Right ventricle myocardium inferior (tissue), 1 donor: ENCODE measurements at regions not wholly inside any gene's neighbourhood (a gene's known extent, or its start where the extent isn't known, plus 50 kb on each side); places are given as distances from the start of the nearest gene placed in this dataset.
"Not testable (repeated sequence)": the region's sequence is repeated elsewhere in the genome, so short reads cannot be mapped to it uniquely, and the experiment has no call there.

Source experiments
- ATAC-seq: fragments of 200-7000 bp; cut with Tn5 transposase; one replicate; pipeline ENCODE4 v1.9.1; 2020; ENCODE audit warnings: mild to moderate bottlenecking, moderate library complexity
- DNase-seq: peaks from one replicate; pipeline ENCODE4 v3.0.0; 2021; ENCODE audit errors: missing footprints
- intact Hi-C: fragments of 100-400 bp; cut with DNase I; formaldehyde crosslinking; loops from one replicate; pipeline ENCODE4 v1.11.0; 2022
- donor health status: DM: no; HTN: yes; CAD: no; lungs with severe emphysema.

GRCh38 chr6:95837890-95838289, 177.9 kb upstream of the FUT9 start:
- DNase-seq: no peak
- intact Hi-C loops: no loop called here
- ATAC-seq: no peak

GRCh38 chr6:95841560-95841959, 174.2 kb upstream of the FUT9 start:
- DNase-seq (no peak), ATAC-seq (no peak)
- intact Hi-C loops: no loop called here

DNA sequence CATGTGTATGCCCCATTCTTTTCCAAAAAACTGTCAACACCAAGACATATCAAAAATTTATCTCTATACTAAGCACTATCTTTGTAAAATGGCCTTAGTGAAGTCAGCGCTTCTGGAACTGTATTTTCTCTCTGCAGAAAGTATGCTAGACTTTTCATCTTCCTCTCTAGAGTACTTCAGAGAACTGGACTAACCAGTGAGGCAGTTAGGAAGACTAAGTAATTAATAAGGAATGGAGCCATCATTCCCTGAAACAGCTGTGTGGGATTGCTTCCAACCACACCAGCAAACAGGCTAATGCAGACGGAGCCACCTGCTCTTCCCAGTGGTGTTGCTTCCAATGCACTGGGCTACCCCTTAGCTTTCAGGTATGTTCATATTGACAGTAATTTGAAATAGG, 169.1 kb upstream of the FUT9 start:
- intact Hi-C loops: no loop called here
- ATAC-seq (peak; percentile 48), DNase-seq (no peak)

- intact Hi-C loops: no loop called here
- ATAC-seq (peak; percentile 39), DNase-seq (no peak)
Observed at GRCh38 chr6:95847061-95847460, 168.7 kb upstream of the FUT9 start.

GRCh38 chr6:95848717-95849116, 167.1 kb upstream of the FUT9 start:
- intact Hi-C loops: no loop called here
- ATAC-seq: no peak
- peak; percentile 20 for DNase-seq

GRCh38 chr6:95856876-95857364, 158.9 kb upstream of the FUT9 start:
- no peak for ATAC-seq
- intact Hi-C loops: no loop called here
- DNase-seq: no peak

DNA sequence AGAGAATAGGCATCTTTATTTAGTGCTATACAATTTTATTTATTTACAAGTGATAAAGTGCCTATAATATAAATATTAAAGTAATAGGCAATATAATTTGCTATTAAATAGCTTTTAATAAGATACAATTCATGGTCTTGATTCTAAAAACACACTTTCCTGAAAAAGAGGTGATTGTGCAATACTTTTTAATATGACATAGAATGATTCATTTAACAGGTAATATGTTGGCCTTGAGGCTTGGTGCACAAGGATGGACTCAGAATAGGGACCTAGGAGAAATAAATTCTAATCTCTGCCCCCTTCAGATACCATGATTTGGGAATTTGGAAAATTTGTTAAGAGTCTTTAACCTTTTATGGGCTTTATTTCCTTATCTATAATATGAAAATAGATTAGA, 149.9 kb upstream of the FUT9 start:
- intact Hi-C loops: no loop called here

GRCh38 chr6:95866732-95867131, 149.0 kb upstream of the FUT9 start:
- ATAC-seq (no peak), DNase-seq (no peak)
- intact Hi-C loops: no loop called here

More for the DNA sequence above, 149.9 kb upstream of the FUT9 start:
- no peak for DNase-seq
- no peak for ATAC-seq

DNA sequence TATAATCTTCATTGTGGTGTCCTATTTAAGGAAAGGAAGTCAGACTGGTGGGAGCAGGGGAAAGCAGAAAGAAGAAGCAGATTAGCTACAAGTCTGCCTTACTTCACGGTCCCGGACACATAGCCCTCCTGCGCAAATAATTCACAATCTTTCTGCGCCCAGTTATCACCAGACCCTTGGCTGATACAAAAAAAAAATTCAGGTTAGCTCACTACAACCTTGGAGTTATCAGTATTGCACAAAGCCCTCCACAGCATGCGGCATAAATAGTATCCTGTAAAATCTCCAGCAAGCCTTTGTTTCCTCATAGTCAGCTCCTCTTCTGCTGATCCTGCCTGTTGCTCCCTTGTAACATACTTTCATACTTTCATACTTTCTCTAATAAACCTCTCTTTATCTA, 148.6 kb upstream of the FUT9 start:
- intact Hi-C loops: no loop called here
- ATAC-seq (no peak), DNase-seq (no peak)

DNA sequence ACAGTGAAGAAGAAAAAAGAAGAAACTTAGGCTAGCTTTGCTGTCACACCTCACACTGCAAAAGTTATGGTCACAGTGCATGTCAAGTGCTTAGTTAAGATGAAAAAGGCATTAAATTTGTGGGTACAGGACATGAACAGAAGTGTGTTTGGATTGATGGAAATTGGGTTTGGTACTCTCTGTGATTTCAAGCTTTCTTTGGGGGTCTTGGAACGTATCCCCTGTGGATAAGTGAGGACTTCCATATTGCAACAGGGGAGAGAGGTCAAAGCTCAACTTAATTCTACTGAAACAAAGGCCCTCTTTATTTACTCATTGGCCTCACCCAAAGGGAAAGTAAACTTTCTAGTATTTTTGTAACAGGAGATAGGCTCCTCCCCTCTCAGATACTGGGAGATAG, 138.3 kb upstream of the FUT9 start:
- ATAC-seq (no peak), DNase-seq (no peak)
- intact Hi-C loops: no loop called here

DNA sequence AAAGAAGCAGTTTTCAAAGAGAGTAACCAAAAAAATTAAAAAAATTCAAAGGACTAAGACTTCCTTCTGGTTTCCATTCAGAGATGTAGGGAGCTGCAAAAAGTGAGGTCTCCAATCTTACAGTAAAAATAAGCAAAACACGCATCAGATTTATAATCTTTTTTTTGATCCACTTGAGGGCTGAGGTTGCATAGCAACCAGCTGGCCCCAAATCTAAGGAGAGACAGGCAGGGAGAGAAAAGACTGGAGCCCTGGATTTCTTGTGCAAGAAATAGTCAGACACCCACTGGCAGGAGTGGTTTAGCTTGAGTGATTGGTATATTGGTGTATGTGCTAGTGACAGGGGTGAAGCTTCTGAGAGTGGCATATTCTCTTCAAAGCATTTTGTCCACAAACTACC, 135.9 kb upstream of the FUT9 start:
- ATAC-seq: no peak
- intact Hi-C loops: loop anchor here (10.0 kb wide), 1 partner anchor 445 kb away; no protein-coding TSS in a partner anchor
- DNase-seq: no peak

DNA sequence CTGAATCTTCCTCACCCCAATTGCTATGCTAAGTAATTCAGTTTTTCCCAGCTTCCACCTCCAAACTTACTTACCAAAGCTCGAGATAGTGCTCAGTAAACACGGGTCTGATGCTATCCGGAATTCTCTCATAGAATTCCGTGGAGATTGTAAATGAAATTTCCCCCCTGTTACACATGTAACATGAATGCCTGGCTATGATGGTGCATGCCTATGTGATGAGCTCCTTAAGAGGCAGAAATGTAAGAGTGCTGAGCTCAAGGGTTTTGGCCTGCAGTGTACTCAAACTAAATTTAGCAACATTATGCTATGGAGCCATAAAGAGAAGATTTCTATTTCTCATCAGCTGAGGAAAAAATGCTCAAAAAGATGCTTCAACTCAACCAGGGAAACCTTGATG, 133.4 kb upstream of the FUT9 start:
- intact Hi-C loops: loop anchor here (10.0 kb wide), 1 partner anchor 448 kb away; no protein-coding TSS in a partner anchor
- no peak for ATAC-seq

GRCh38 chr6:95888711-95889110, 127.1 kb upstream of the FUT9 start:
- DNase-seq, ATAC-seq: not testable (repeated sequence)
- intact Hi-C loops: loop anchor here (10.0 kb wide), 1 partner anchor 454 kb away; no protein-coding TSS in a partner anchor

More for the DNA sequence above, 133.4 kb upstream of the FUT9 start:
- DNase-seq: peak; percentile 11

- DNase-seq (no peak), ATAC-seq (no peak)
- intact Hi-C loops: no loop called here
Observed at GRCh38 chr6:95905132-95905531, 110.6 kb upstream of the FUT9 start.

GRCh38 chr6:95917034-95917433, 98.7 kb upstream of the FUT9 start:
- ATAC-seq: no peak
- no peak for DNase-seq
- intact Hi-C loops: no loop called here

DNA sequence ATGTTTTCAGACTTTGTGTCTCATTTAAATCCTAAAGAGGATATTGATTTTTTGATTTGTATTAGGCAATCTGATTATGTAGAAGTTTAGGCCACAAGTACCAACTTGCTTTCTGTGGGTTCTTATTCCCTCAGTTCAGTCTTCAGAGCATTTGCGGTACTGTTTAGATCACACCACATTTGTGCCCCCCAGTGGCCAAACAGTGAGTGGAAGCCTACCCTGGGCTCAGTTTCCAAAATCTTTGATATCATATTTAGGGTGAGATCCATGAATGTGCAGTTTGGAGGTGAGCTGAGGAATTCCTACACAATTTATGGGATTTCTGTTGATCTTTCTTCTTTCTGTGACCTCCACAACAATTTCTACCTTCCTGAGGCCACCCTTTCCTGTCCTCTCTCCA, 92.3 kb upstream of the FUT9 start:
- intact Hi-C loops: no loop called here
- ATAC-seq (no peak), DNase-seq (peak; percentile 27)

GRCh38 chr6:95935736-95936135, 80.0 kb upstream of the FUT9 start:
- no peak for ATAC-seq

DNA sequence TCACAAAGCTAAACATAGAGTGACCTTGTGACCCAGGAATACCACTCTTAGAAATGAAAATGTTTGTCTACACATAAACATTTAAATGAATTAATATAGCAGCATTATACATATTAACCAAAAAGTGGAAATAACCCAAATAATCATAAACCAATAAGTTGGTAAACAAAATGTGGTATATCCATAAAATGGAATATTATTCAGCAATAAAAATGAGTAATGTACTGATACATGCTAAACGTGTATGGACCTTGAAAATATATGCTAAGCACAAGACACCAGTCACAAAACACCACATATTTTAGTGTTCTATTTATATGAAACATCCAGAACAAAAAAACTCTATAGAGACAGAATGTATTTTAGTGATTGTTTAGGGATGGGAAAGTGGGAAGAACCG, 68.9 kb upstream of the FUT9 start:
- intact Hi-C loops: no loop called here
- no peak for DNase-seq
- no peak for ATAC-seq

More at GRCh38 chr6:95935736-95936135, 80.0 kb upstream of the FUT9 start:
- no peak for DNase-seq
- intact Hi-C loops: no loop called here

DNA sequence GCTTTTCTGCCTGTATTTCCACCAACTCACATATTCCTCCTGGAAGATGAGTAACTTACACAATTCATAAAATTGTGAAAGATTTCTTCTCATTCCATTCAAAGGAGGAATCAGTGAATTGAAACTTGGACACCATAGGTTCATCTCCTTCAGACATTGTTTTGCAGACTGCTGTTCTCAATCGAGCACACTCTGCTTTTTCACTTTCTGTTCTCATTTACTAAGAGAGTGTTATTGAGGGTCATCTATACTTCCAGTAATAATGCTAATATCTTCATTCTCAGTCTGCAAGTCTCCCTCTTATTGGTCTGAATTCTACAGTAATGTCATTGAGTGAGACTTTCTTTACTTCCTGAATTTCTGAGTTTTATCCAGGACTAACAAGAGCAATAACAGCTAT, 67.5 kb upstream of the FUT9 start:
- no peak for ATAC-seq
- DNase-seq: no peak
- intact Hi-C loops: no loop called here

DNA sequence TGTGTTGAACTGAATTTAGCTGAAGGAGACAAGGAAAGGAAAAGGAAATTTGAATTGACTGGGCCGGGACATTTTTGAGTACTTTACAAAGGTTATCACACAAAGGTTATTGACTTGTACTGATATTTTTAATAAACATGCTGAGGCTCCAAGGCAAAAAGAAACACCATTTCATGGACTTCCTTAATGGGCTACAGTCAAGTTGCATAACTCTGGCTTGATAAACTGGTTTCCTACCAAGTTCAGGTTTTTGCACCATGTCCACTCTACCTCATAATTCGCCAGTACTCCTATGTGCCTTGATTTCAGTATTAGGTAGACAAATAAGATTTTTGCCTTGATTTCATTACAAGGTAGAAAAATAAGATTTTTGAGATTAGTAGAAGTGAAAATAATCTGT, 65.8 kb upstream of the FUT9 start:
- DNase-seq (no peak), ATAC-seq (no peak)

DNA sequence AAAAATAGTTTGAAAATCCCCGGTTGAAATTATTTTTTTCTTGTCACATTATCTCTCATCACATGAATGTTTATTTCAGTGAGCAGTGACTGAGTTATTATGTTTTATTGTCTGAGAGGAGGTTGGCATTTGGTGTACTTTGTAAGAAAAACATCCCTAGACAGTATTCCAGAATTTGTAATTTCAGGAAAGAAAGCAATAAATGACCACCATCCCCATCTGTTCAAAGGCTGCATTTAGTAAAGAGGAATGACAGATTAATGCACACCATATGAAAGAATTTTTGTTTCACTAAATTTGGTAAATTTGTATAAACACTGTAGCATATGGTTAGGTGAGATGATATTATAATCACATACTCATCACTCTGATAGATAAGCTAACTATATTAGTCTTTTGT, 57.1 kb upstream of the FUT9 start:
- DNase-seq (no peak), ATAC-seq (no peak)
- intact Hi-C loops: no loop called here

More for the DNA sequence above, 65.8 kb upstream of the FUT9 start:
- intact Hi-C loops: no loop called here
